Type B pancreatic cell (in vitro differentiated cells): ENCODE measurements at regions not wholly inside any gene's neighbourhood (a gene's known extent, or its start where the extent isn't known, plus 50 kb on each side); places are given as distances from the start of the nearest gene placed in this dataset.
"Not testable (repeated sequence)": the region's sequence is repeated elsewhere in the genome, so short reads cannot be mapped to it uniquely, and the experiment has no call there.

Experiments
- DNase-seq: peaks from one replicate; pipeline ENCODE4 v3.0.0; 2021; ENCODE audit warnings: mixed read lengths; ENCODE audit not compliant: unreplicated experiment; ENCODE audit errors: extremely low spot score
- H3K27ac Mint-ChIP-seq: 2 replicates; pipeline ENCODE4 v1.8.0; 2021; ENCODE audit warnings: mild to moderate bottlenecking, mixed read lengths
- H3K27me3 Mint-ChIP-seq: 2 replicates; pipeline ENCODE4 v1.8.0; 2021; ENCODE audit warnings: mixed read lengths
- H3K36me3 Mint-ChIP-seq: 2 replicates; pipeline ENCODE4 v1.8.0; 2021; ENCODE audit warnings: mixed read lengths
- H3K4me1 Mint-ChIP-seq: one replicate; pipeline ENCODE4 v1.8.0; 2021; ENCODE audit warnings: mixed read lengths; ENCODE audit not compliant: unreplicated experiment
- H3K4me3 Mint-ChIP-seq: 2 replicates; pipeline ENCODE4 v1.8.0; 2021; ENCODE audit warnings: mild to moderate bottlenecking, mixed read lengths
- H3K9me3 Mint-ChIP-seq: 2 replicates; pipeline ENCODE4 v1.8.0; 2021; ENCODE audit warnings: mixed read lengths
- CTCF ChIP-seq: fragments of 200-600 bp; sonication (generic); conservative IDR thresholded peaks from 2 replicates; pipeline ENCODE4 v1.5.0; 2021; ENCODE audit warnings: antibody characterized with exemption, mild to moderate bottlenecking

DNA sequence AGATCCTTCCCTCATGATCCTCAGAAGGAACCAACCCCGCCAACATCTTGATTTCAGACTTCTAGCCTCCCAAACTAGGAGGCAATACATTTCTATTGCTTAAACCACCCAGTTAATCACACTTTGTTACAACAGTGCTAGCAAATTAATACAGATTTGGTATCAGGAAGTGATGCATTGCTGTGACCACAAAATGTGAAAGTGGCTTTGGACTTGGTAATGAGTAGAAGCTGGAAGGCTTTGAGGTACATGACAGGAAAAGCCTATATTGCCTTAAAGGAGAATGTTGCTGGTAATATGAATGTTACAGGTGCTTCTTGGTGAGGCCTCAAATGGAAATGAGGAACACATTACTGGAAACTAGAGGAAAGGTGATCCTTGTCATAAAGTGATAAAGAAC is 260.3 kb downstream of the SATB2 start:
- no peak for TF ChIP-seq CTCF
- Mint-ChIP-seq H3K36me3 (no peaks in the 10 kb centered on the region), H3K4me1 (peaks cover under 1% of the 10 kb centered on the region), H3K27me3 (no peaks in the 10 kb centered on the region), H3K4me3 (no peak overlapping the region), H3K27ac (no peak overlapping the region), H3K9me3 (no peaks in the 10 kb centered on the region)
- no peak for DNase-seq

DNA sequence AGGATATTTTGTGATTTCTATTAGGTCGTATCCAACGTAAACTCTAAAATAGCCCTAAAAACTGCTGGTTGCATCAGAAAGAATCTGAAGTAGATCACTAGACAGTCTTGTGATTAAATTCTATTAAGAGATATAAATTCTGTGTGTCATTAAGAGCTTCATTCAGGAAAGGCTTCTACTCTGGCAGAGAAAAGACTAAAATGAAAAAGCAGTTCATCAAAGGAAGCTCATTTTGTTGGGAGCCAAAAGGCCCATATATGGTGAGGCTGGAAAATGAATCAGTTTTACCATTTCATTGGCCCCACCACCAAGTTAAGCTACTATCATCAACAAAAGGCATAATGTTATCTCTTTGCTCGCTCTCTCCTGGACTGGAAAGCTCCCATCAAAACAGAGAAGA is 261.1 kb downstream of the SATB2 start:
- Mint-ChIP-seq H3K4me3 (no peak overlapping the region), H3K4me1 (no peaks in the 10 kb centered on the region), H3K36me3 (no peaks in the 10 kb centered on the region), H3K9me3 (no peaks in the 10 kb centered on the region), H3K27ac (no peak overlapping the region), H3K27me3 (no peaks in the 10 kb centered on the region)
- no peak for TF ChIP-seq CTCF
- DNase-seq, result no peak

DNA sequence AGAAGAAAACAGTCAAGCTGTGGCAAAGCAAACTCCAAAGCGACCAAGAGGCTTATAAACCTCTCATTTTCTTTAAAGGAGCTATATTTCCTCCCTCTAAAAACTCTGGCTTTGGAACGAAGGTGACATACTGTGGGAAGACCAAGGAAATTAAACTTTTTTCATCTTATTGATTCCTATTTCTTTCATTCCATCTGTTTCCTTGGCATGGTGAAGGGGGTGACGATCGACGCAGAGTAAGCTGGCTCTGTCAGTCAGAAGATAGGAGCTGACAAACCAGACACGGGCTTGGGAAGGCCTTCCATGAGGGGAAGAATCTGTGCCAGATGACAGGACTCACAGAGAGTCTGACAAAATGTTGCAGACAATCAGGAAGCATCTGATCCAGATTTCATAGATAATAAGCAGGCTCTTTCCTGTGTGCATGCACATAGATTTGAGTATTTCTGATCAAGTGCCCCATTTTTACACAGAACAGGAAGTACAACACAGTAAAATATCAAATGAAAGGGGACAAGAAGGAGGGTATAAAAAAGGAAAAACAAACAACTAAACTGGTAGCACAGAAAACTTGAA is 261.7 kb downstream of the SATB2 start:
- Mint-ChIP-seq H3K4me3 (no peak overlapping the region), H3K36me3 (no peaks in the 10 kb centered on the region), H3K4me1 (no peaks in the 10 kb centered on the region), H3K27me3 (no peaks in the 10 kb centered on the region), H3K27ac (no peak overlapping the region), H3K9me3 (no peaks in the 10 kb centered on the region)
- no peak for TF ChIP-seq CTCF
- no peak for DNase-seq

DNA sequence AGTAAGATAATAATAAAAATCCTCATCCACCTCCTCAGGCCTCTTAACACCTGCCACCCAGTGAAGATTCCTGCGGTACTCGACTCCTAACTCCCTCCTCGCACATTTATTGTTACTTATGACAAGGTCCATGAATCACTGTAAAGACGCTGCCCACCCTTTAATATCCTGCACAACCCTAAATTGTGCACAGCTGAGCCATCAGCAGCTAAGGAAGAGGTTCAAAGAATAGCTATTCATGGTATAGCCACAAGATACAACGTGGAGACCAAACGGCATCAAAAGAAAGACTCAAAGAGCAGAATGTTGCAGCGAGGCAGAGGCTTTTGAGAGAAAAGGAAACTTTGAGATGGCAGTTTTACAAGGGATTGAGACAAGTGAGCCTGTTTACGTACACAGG is 266.3 kb downstream of the SATB2 start:
- no peaks in the 10 kb centered on the region for H3K27me3 Mint-ChIP-seq
- H3K4me3 Mint-ChIP-seq, result no peak overlapping the region
- peaks cover 3% of the 10 kb centered on the region for H3K4me1 Mint-ChIP-seq
- no peaks in the 10 kb centered on the region for H3K9me3 Mint-ChIP-seq
- no peak for DNase-seq
- no peak overlapping the region for H3K27ac Mint-ChIP-seq
- no peak for TF ChIP-seq CTCF
- H3K36me3 Mint-ChIP-seq, result no peaks in the 10 kb centered on the region

DNA sequence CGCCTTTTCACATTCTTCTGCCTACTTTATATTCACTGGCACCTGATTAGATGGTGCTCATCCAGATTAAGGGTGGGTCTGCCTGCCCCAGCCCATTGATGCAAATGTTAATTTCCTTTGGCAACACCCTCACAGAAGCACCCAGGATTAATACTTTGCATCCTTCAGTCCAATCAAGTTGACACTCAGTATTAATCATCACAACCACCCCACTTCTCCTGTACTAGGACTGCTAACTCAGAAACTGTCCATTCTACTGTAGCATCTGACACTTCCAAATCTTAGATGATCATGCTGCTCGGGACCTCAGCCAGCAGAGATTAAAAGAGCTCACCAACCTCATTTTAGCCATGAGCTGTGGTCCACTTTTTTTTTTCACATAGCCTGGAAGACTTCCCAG is 268.5 kb downstream of the SATB2 start:
- H3K27me3 Mint-ChIP-seq, result peaks cover 4% of the 10 kb centered on the region
- no peak for TF ChIP-seq CTCF
- no peak for DNase-seq
- H3K27ac Mint-ChIP-seq, result no peak overlapping the region
- H3K9me3 Mint-ChIP-seq, result no peaks in the 10 kb centered on the region
- H3K4me3 Mint-ChIP-seq, result no peak overlapping the region
- H3K4me1 Mint-ChIP-seq, result peaks cover 6% of the 10 kb centered on the region
- no peaks in the 10 kb centered on the region for H3K36me3 Mint-ChIP-seq

GRCh38 chr2:199186301-199186751 is 271.4 kb downstream of the SATB2 start:
- peaks cover 4% of the 10 kb centered on the region for H3K27me3 Mint-ChIP-seq

DNA sequence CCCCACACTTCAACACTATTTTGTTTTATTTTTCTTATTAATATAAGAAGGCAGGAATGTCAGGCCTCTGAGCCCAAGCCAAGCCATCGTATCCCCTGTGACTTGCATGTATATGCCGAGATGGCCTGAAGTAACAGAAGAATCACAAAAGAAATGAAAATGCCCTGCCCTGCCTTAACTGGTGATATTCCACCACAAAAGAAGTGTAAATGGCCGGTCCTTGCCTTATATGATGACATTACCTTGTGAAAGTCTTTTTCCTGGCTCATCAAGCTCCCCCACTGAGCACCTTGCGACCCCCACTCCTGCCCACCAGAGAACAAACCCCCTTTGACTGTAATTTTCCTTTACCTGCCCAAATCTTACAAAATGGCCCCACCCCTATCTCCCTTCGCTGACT is 272.6 kb downstream of the SATB2 start:
- not testable (repeated sequence) for H3K36me3 Mint-ChIP-seq, H3K27me3 Mint-ChIP-seq, DNase-seq, H3K4me3 Mint-ChIP-seq, H3K27ac Mint-ChIP-seq, H3K9me3 Mint-ChIP-seq, H3K4me1 Mint-ChIP-seq

More at GRCh38 chr2:199186301-199186751, 271.4 kb downstream of the SATB2 start:
- H3K4me1 Mint-ChIP-seq, result peaks cover 6% of the 10 kb centered on the region
- no peak for DNase-seq
- no peak overlapping the region for H3K27ac Mint-ChIP-seq
- H3K4me3 Mint-ChIP-seq, result no peak overlapping the region
- no peak for TF ChIP-seq CTCF
- H3K36me3 Mint-ChIP-seq, result no peaks in the 10 kb centered on the region
- no peaks in the 10 kb centered on the region for H3K9me3 Mint-ChIP-seq
